ENCODE measurements at regions not wholly inside any gene's neighbourhood (a gene's known extent, or its start where the extent isn't known, plus 50 kb on each side); places are given as distances from the start of the nearest gene placed in this dataset.

- TF ChIP-seq REL (CRISPR knock-in tag; conservative IDR thresholded peaks at IDR 0.05), result no peak
- TF ChIP-seq CSRNP1 (CRISPR knock-in tag; IDR thresholded peaks at IDR 0.05), result no peak
These were observed 370.2 kb downstream of the CMPK2 start (continued) for GRCh38 chr2:6495466-6495865.

- CTCF ChIA-PET (ENCODE audit: low intra/inter-chr PET ratio, low total read pairs), result no interaction called here
- 43% methylated on average over 7 of the region's 14 CpGs for WGBS (ENCODE audit: low lambda C conversion rate)
- POLR2A ChIA-PET, result no interaction called here
- BruUV-seq (replicated peaks), result no TSS peak
- intact Hi-C loops (cut with micrococcal nuclease; ENCODE audit: unreplicated experiment), result no loop called here
- in situ Hi-C loops (cut with HindIII; ENCODE audit: extremely low pct_ligation_motif_present, low pct_unique_long_range_greater_than_20kb), result no loop called here
- DNase-seq (ENCODE audit: low spot score) (no peak), FAIRE-seq (no peak), ATAC-seq (no peak)
- Histone ChIP-seq H3K79me2 (ENCODE audit: insufficient read depth, low read length) (no peaks in the 10 kb centered on the region), H3K36me3 (replicated peaks in 1 of 2; ENCODE audit: control insufficient read depth in 1 of 2, insufficient read depth in 2 of 2, low read length in 2 of 2) (no peaks in the 10 kb centered on the region), H3K4me3 (replicated peaks in 1 of 3; ENCODE audit: insufficient read depth in 1 of 3, low read depth in 2 of 3, low read length in 3 of 3) (no peak overlapping the region), H3K27me3 (ENCODE audit: control insufficient read depth in 1 of 2, insufficient read depth in 2 of 2, low read length in 2 of 2) (peaks cover 0 to 3% of the 10 kb centered on the region in 2 experiments; a peak in 1 of 5 replicates), H4K20me1 (ENCODE audit: insufficient read depth, low read length) (no peaks in the 10 kb centered on the region), H3K27ac (ENCODE audit: extremely low read length, insufficient read depth, low read length) (no peak overlapping the region), H3K4me2 (ENCODE audit: low read depth, low read length) (no peak overlapping the region), H3K9me3 (ENCODE audit: low read length) (no peaks in the 10 kb centered on the region), H2AFZ (ENCODE audit: low read length) (no peak overlapping the region), H3K4me1 (ENCODE audit: insufficient read depth, low read length) (no peaks in the 10 kb centered on the region), H3K9ac (ENCODE audit: insufficient read depth, low read depth, low read length) (no peak overlapping the region)
- no peak for TF ChIP-seq GTF3A (CRISPR knock-in tag; conservative IDR thresholded peaks at IDR 0.05)
- no peak for TF ChIP-seq IKZF1 (IDR thresholded peaks at IDR 0.05)
- no peak for TF ChIP-seq FOXA3 (CRISPR knock-in tag; IDR thresholded peaks at IDR 0.05)
- no peak for TF ChIP-seq ZNF205 (CRISPR knock-in tag; IDR thresholded peaks at IDR 0.05)
- TF ChIP-seq CENPBD1 (CRISPR knock-in tag; IDR thresholded peaks at IDR 0.05; ENCODE audit: borderline replicate concordance, low read depth), result no peak
- no peak for TF ChIP-seq ZNF350 (CRISPR knock-in tag; IDR thresholded peaks at IDR 0.05; ENCODE audit: borderline replicate concordance, low read depth)
- TF ChIP-seq ZNF792 (CRISPR knock-in tag; IDR thresholded peaks at IDR 0.05), result no peak
- TF ChIP-seq DMAP1 (CRISPR knock-in tag; IDR thresholded peaks at IDR 0.05), result no peak
- TF ChIP-seq SP1 (IDR thresholded peaks at IDR 0.05), result no peak
- no peak for TF ChIP-seq SP1 (CRISPR knock-in tag; IDR thresholded peaks at IDR 0.05)
- TF ChIP-seq E2F1 (CRISPR knock-in tag; IDR thresholded peaks at IDR 0.05), result no peak
- TF ChIP-seq MEF2D (CRISPR knock-in tag; IDR thresholded peaks at IDR 0.05), result no peak
- TF ChIP-seq ZNF709 (CRISPR knock-in tag; IDR thresholded peaks at IDR 0.05), result no peak
- TF ChIP-seq MAX (IDR thresholded peaks at IDR 0.05), result no peak
- TF ChIP-seq ZNF691 (CRISPR knock-in tag; IDR thresholded peaks at IDR 0.05; ENCODE audit: borderline replicate concordance, low read depth), result no peak
- no peak for TF ChIP-seq ZNF44 (CRISPR knock-in tag; IDR thresholded peaks at IDR 0.05)
- no peak for TF ChIP-seq ZNF652 (CRISPR knock-in tag; IDR thresholded peaks at IDR 0.05; ENCODE audit: borderline replicate concordance, low read depth)
- no peak for TF ChIP-seq SP140L (CRISPR knock-in tag; IDR thresholded peaks at IDR 0.05; ENCODE audit: borderline replicate concordance)
These were observed 369.3 kb downstream of the CMPK2 start for GRCh38 chr2:6496376-6496775.

Data from HepG2 (cell line).